C4-2B (cell line): ENCODE measurements at regions not wholly inside any gene's neighbourhood (a gene's known extent, or its start where the extent isn't known, plus 50 kb on each side); places are given as distances from the start of the nearest gene placed in this dataset.

Experiments used
- CTCF ChIP-seq: fragments of 450-650 bp; conservative IDR thresholded peaks from 2 replicates; pipeline ENCODE4 v1.5.1; 2017; ENCODE audit warnings: mild to moderate bottlenecking
- ZFX ChIP-seq: fragments of 450-650 bp; IDR thresholded peaks from 2 replicates; pipeline ENCODE4 v1.6.1; 2017

GRCh38 chr3:144546539-144546938 is 574.9 kb downstream of the DIPK2A start:
- TF ChIP-seq CTCF, result no peak
- TF ChIP-seq ZFX, result no peak
